ENCODE measurements at regions not wholly inside any gene's neighbourhood (a gene's known extent, or its start where the extent isn't known, plus 50 kb on each side); places are given as distances from the start of the nearest gene placed in this dataset.

GRCh38 chr20:21920211-21920610 is 214.7 kb downstream of the PAX1 start:
- TF ChIP-seq POLR2A (IDR thresholded peaks at IDR 0.05) (no peak), CTCF (IDR thresholded peaks at IDR 0.05) (no peak)

Measured in thyroid gland (tissue), 4 donors.